Activated CD4-positive, alpha-beta memory T cell treated with anti-CD3 and anti-CD28 coated beads for 36 hours (primary cell): ENCODE measurements at regions not wholly inside any gene's neighbourhood (a gene's known extent, or its start where the extent isn't known, plus 50 kb on each side); places are given as distances from the start of the nearest gene placed in this dataset.
"Not testable (repeated sequence)": the region's sequence is repeated elsewhere in the genome, so short reads cannot be mapped to it uniquely, and the experiment has no call there.

Experiments used
- CTCF ChIA-PET: fragments of 350-600 bp; sonication (Branson Sonifier 250); formaldehyde crosslinking; loops from one replicate; lab custom pipeline; 2021; ENCODE audit warnings: antibody characterized with exemption, inconsistent platforms; lab: Charles Lee
- POLR2A ChIA-PET: fragments of 350-600 bp; sonication (Branson Sonifier 250); formaldehyde crosslinking; loops from one replicate; lab custom pipeline; 2021; ENCODE audit warnings: antibody characterized with exemption; lab: Charles Lee
- DNase-seq: peaks from one replicate; pipeline ENCODE4 v3.0.0-alpha.2; 2020
- H3K27ac Mint-ChIP-seq: one replicate; pipeline ENCODE4 v1.8.0; 2021; ENCODE audit warnings: mixed read lengths
- H3K27me3 Mint-ChIP-seq: one replicate; pipeline ENCODE4 v1.8.0; 2021; ENCODE audit warnings: mixed read lengths
- H3K36me3 Mint-ChIP-seq: one replicate; pipeline ENCODE4 v1.8.0; 2021; ENCODE audit warnings: mixed read lengths
- H3K4me1 Mint-ChIP-seq: one replicate; pipeline ENCODE4 v1.8.0; 2021; ENCODE audit warnings: low read depth, mixed read lengths
- H3K4me3 Mint-ChIP-seq: one replicate; pipeline ENCODE4 v1.8.0; 2021; ENCODE audit warnings: mild to moderate bottlenecking, mixed read lengths
- H3K9me3 Mint-ChIP-seq: one replicate; pipeline ENCODE4 v1.8.0; 2021; ENCODE audit warnings: mixed read lengths
- intact Hi-C: fragments of 100-400 bp; cut with micrococcal nuclease; formaldehyde crosslinking; loops from one replicate; pipeline ENCODE4 v1.15.1; 2023

DNA sequence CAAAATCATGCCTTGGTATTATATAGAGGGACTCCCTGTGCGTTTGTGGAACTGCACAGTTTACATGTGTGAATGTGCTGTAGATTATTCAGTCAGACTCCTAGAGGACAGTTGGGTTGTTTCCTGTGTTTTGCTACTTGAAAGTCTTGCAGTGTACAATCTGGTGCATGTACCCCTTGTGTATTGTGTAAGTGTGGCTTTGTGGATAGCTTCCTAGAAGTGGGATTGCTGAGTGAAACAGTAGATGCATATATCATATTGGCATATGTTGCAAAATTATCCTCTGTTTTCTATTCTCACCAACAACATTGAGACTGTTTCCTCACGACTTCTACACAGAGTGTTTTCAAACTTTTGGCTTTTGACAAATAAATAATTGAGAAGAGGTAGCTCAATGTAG lies 263.7 kb downstream of the MAP2K6 start:
- Mint-ChIP-seq H3K4me3 (no peak overlapping the region), H3K27ac (no peak overlapping the region), H3K9me3 (no peaks in the 10 kb centered on the region), H3K27me3 (no peaks in the 10 kb centered on the region), H3K36me3 (no peaks in the 10 kb centered on the region), H3K4me1 (no peaks in the 10 kb centered on the region)
- CTCF ChIA-PET, result no interaction called here
- intact Hi-C loops, result no loop called here
- POLR2A ChIA-PET, result no interaction called here
- DNase-seq, result no peak

DNA sequence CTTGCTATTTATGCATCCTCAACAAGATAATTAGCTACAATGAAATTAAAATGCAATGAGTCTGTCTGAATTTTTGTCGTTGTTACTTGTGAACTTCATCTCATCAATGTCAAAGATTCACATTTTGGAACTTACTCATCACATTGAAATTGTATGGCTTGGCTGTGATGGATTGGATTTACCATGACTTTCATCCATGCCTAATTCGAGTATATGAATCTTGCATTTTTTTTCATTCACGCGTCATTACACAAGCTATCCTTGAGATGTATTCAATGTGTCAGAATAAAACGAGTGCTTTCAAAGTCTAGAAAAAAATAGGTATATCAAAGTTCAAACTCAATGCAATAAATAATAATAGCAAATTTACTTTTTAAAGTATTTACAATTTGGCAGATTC lies 265.3 kb downstream of the MAP2K6 start:
- ChIA-PET POLR2A (no interaction called here), CTCF (no interaction called here)

DNA sequence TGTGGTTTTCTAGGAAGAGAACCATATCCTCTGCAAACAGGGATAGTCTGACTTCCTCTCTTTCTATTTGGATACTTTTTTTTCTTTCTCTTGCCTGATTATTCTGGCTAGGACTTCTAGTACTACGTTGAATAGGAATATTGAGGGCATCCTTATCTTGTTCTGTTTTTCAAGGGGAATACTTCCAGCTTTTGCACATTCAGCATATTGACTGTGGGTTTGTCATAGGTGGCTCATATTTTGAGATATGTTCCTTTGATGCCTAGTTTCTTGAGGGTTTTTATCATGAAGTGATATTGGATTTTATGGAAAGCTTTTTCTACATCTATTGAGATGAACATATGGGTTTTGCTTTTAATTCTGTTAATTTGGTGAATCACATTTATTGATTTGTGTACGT lies 269.8 kb downstream of the MAP2K6 start:
- H3K9me3 Mint-ChIP-seq, result peaks cover 7% of the 10 kb centered on the region
- no peaks in the 10 kb centered on the region for H3K4me1 Mint-ChIP-seq
- intact Hi-C loops, result no loop called here
- DNase-seq, result no peak
- ChIA-PET POLR2A (no interaction called here), CTCF (no interaction called here)
- peaks cover 10% of the 10 kb centered on the region for H3K27me3 Mint-ChIP-seq
- no peaks in the 10 kb centered on the region for H3K36me3 Mint-ChIP-seq
- no peak overlapping the region for H3K4me3 Mint-ChIP-seq
- no peak overlapping the region for H3K27ac Mint-ChIP-seq

More for the DNA sequence above, 265.3 kb downstream of the MAP2K6 start:
- peaks cover 1% of the 10 kb centered on the region for H3K27me3 Mint-ChIP-seq
- H3K4me1 Mint-ChIP-seq, result no peaks in the 10 kb centered on the region
- no peak overlapping the region for H3K27ac Mint-ChIP-seq
- no peak overlapping the region for H3K4me3 Mint-ChIP-seq
- DNase-seq, result no peak
- no peaks in the 10 kb centered on the region for H3K36me3 Mint-ChIP-seq
- intact Hi-C loops, result no loop called here
- H3K9me3 Mint-ChIP-seq, result no peaks in the 10 kb centered on the region

DNA sequence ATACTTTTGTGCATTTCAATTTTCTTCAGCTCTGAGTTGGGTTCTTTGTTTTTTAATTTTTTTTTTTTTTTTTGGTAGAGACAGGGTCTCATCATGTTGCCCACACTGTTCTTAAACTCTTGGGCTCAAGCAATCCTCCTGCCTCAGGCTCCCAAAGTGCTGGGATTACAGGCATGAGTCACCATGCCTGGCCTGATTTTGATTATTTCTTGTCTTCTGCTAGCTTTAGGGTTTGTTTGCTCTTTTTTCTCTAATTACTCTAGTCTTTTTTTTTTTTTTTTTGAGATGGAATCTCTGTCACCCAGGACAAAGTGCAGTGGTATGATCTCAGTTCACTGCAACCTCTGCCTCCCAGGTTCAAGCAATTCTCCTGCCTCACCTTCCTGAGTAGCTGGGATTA lies 270.7 kb downstream of the MAP2K6 start:
- H3K27ac Mint-ChIP-seq, DNase-seq, CTCF ChIA-PET, intact Hi-C loops, H3K4me1 Mint-ChIP-seq, H3K36me3 Mint-ChIP-seq, H3K4me3 Mint-ChIP-seq, H3K9me3 Mint-ChIP-seq: not testable (repeated sequence)
- H3K27me3 Mint-ChIP-seq, result peaks cover 12% of the 10 kb centered on the region
- POLR2A ChIA-PET, result interaction anchor here (0.6 kb wide), 1 partner anchor 676 kb away, joined by 3 read pairs; no protein-coding TSS in a partner anchor

DNA sequence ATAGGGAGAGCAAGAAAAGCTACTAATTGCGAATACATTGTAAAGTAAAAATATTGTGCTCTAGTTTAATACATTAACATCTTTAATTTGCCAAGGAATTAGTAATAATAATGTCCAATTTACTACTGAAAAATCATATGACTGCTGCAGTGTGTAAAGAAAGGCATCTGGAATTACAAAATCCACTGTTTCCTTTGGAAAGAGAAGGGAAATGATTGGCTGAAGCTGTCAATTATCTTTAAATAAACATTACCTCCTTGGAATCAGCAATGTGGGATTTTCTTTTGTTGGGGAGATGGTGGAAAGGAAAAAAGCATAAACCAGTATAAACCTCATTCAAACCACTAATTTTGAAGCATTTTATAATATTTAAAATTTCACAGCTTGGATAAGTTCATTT lies 276.0 kb downstream of the MAP2K6 start:
- H3K9me3 Mint-ChIP-seq, result peaks cover 9% of the 10 kb centered on the region
- ChIA-PET POLR2A (no interaction called here), CTCF (no interaction called here)
- H3K27ac Mint-ChIP-seq, result no peak overlapping the region
- intact Hi-C loops, result no loop called here
- H3K4me3 Mint-ChIP-seq, result no peak overlapping the region
- DNase-seq, result no peak
- H3K36me3 Mint-ChIP-seq, result no peaks in the 10 kb centered on the region
- no peaks in the 10 kb centered on the region for H3K4me1 Mint-ChIP-seq
- H3K27me3 Mint-ChIP-seq, result peaks cover 12% of the 10 kb centered on the region

DNA sequence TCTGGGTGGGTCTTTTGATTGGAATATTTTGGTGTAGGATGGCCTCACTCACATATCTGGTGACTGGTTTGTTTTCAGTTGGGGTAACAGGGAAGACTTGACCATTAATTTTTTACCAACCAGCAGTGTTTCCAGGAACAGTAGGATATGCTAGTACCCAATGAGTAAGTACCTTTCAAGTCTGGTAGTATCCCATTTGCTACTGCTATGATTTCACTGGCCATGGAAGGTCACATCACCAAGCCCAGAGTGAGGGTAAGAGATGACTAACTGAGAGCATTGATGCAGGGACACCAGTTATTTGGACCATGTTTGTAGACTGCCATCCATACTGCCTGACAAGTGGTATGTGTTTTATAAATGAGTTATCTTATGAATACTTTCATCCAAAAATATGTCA lies 277.7 kb downstream of the MAP2K6 start:
- CTCF ChIA-PET, result no interaction called here
- intact Hi-C loops, result no loop called here
- peaks cover 10% of the 10 kb centered on the region for H3K27me3 Mint-ChIP-seq

DNA sequence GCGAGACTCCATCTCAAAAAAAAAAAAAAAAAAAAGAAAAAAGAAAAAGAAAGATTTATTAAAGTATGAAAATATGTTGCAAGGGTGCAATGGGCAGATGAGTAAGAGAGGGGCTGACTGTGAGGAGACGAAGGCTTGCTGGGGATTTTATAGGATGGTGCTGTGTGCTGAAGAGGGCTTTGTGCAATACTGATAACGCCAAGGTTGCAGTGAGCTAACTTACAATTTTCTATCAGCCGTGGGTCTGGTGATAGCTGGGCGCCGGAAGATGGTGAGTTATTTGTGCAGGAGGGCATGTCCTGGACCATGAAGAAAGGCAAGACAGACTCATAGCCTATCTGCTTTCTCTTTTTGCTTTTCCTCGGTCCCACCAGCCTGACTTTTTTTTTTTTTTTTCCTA lies 281.1 kb downstream of the MAP2K6 start:
- Mint-ChIP-seq H3K4me1 (no peaks in the 10 kb centered on the region), H3K4me3 (no peak overlapping the region), H3K36me3 (peaks cover 5% of the 10 kb centered on the region), H3K27ac (no peak overlapping the region), H3K9me3 (peaks cover 30% of the 10 kb centered on the region), H3K27me3 (peaks cover 1% of the 10 kb centered on the region)
- intact Hi-C loops, result no loop called here
- ChIA-PET POLR2A (no interaction called here), CTCF (no interaction called here)
- no peak for DNase-seq

More for the DNA sequence above, 277.7 kb downstream of the MAP2K6 start:
- Mint-ChIP-seq H3K36me3 (no peaks in the 10 kb centered on the region), H3K4me1 (no peaks in the 10 kb centered on the region), H3K4me3 (no peak overlapping the region), H3K27ac (no peak overlapping the region), H3K9me3 (peaks cover 10% of the 10 kb centered on the region)
- DNase-seq, result no peak
- POLR2A ChIA-PET, result no interaction called here

DNA sequence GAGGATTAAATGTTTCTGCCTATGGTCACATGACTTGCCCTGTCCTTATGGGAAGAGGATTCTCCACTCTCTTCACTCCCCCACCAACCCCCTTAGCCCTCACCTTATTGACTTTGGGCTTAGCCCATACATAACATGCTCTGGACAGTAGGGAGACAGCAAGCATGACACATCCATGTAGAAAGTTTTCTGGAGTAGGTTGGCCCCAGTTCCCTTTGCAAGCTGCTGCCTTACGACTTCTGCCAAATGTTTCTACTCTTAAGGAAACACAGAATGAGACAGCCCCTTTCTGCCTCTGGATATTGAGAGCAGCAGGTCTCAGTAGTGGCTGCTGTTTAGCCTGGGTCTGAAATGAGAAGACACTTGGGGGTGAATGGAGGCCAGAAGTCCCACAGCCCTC lies 282.2 kb downstream of the MAP2K6 start:
- intact Hi-C loops, result no loop called here
- DNase-seq, result no peak
- Mint-ChIP-seq H3K27me3 (no peaks in the 10 kb centered on the region), H3K36me3 (peaks cover 5% of the 10 kb centered on the region), H3K27ac (no peak overlapping the region), H3K4me1 (no peaks in the 10 kb centered on the region), H3K4me3 (no peak overlapping the region), H3K9me3 (peaks cover 30% of the 10 kb centered on the region)
- CTCF ChIA-PET, result no interaction called here
- POLR2A ChIA-PET, result no interaction called here

DNA sequence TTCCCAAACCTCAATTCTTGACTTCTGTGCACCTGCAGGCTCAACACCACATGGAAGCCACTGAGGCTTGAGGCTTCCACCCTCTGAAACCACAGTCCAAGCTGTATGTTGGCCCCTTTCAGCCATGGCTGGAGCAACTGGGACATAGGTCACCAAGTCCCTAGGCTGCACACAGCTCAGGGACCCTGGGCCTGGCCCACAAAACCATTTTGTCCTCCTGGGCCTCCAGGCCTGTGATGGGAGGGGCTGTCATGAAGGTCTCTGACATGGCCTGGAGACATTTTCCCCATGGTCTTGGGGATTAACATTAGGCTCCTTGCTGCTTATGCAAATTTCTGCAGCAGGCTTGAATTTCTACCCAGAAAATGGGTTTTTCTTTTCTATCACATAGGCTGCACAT lies 283.9 kb downstream of the MAP2K6 start:
- POLR2A ChIA-PET, result not testable (repeated sequence)

DNA sequence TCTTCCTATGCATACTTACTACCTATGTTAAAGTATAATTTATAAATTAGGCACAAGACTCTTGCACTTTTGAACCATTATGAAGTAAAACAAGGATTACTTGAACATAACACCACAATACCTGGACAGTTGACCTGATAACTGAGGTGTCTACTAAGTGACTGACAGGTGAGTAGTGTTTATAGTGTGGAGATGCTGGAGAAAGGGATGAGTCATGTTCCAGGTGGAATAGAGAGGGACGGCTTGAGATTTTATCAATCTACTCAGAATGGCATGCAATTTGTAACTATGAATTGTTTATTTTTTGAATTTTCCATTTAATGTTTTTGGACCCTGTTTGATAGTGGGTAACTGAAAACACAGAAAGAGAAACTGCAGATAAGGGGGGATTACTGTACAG lies 287.6 kb downstream of the MAP2K6 start:
- H3K27ac Mint-ChIP-seq, result no peak overlapping the region

More for the DNA sequence above, 283.9 kb downstream of the MAP2K6 start:
- H3K4me1 Mint-ChIP-seq, H3K36me3 Mint-ChIP-seq, H3K27ac Mint-ChIP-seq, CTCF ChIA-PET, H3K27me3 Mint-ChIP-seq, DNase-seq, H3K4me3 Mint-ChIP-seq, intact Hi-C loops: not testable (repeated sequence)
- peaks cover 30% of the 10 kb centered on the region for H3K9me3 Mint-ChIP-seq

DNA sequence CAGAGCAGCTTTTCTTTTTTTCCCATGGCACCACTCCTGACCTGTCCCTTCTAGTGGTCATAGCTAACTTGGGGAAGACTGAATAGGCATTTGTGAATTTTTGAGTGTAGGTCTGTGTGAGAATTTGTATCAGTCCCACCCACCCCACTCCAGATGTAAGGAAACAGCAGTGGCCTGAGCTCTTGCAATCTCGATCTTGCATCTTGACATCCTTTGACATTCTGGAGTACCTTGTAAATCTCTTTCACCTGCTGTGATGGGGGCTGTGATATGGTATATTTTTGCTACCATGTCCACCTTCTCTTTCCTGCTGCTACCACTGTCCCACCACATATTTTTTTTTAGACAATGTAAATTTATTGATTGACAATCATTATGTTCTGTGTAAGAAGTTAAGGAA lies 289.3 kb downstream of the MAP2K6 start:
- no peak for DNase-seq
- ChIA-PET CTCF (no interaction called here), POLR2A (no interaction called here)
- Mint-ChIP-seq H3K27ac (no peak overlapping the region), H3K27me3 (peaks cover 2% of the 10 kb centered on the region), H3K4me3 (no peak overlapping the region), H3K4me1 (no peaks in the 10 kb centered on the region), H3K9me3 (peaks cover 13% of the 10 kb centered on the region), H3K36me3 (peaks cover 4% of the 10 kb centered on the region)
- intact Hi-C loops, result no loop called here

More for the DNA sequence above, 287.6 kb downstream of the MAP2K6 start:
- Mint-ChIP-seq H3K9me3 (peaks cover 29% of the 10 kb centered on the region), H3K4me1 (no peaks in the 10 kb centered on the region), H3K27me3 (no peaks in the 10 kb centered on the region), H3K36me3 (peaks cover 5% of the 10 kb centered on the region), H3K4me3 (no peak overlapping the region)
- intact Hi-C loops, result no loop called here
- DNase-seq, result no peak
- CTCF ChIA-PET, result no interaction called here
- POLR2A ChIA-PET, result no interaction called here

DNA sequence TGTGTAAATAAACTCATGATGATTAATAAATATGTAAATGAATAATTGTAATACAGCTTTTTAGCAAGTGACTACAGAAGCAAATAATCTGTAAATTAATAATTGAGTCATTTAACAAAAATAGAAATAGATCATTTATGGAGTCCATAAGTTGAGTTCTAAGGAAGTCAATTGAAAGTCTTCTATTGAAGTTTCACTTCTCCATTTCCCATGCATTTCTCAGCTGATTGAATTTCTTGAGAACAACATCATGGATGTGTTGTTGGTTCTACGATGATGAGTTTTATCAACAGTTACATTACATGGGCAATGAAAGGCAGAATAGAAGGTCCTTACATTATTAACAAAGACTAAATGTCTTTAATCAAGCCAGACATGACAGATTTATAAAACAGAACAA lies 290.4 kb downstream of the MAP2K6 start:
- intact Hi-C loops, result no loop called here
- no peak for DNase-seq
- H3K27me3 Mint-ChIP-seq, result peaks cover 2% of the 10 kb centered on the region
- ChIA-PET POLR2A (no interaction called here), CTCF (no interaction called here)
- H3K36me3 Mint-ChIP-seq, result no peaks in the 10 kb centered on the region
- H3K4me3 Mint-ChIP-seq, result no peak overlapping the region
- no peaks in the 10 kb centered on the region for H3K4me1 Mint-ChIP-seq
- no peak overlapping the region for H3K27ac Mint-ChIP-seq
- H3K9me3 Mint-ChIP-seq, result peaks cover 3% of the 10 kb centered on the region

DNA sequence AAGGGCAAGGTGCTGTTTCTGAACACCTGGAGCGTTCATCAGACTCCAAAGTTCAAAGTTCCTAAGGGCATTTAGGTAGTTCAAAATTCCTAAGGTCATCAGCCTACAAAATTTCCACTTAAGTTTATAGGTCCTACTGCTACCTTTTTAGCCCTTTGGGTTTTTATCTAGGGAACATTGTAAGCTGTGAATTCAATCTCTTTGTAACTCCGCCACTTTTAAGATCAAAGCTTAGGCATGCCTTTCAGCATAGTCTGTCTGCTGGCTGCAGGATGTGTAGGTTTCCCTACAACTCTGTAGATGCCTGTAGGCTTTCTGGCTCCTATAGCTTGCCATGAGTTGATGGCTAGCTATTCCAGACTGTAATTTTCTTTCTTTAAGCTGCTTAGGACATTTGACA lies 291.6 kb downstream of the MAP2K6 start:
- Mint-ChIP-seq H3K27me3 (peaks cover 2% of the 10 kb centered on the region), H3K4me1 (no peaks in the 10 kb centered on the region), H3K4me3 (no peak overlapping the region), H3K27ac (no peak overlapping the region), H3K9me3 (no peaks in the 10 kb centered on the region), H3K36me3 (no peaks in the 10 kb centered on the region)
- CTCF ChIA-PET, result no interaction called here
- POLR2A ChIA-PET, result no interaction called here
- intact Hi-C loops, result no loop called here
- no peak for DNase-seq
